ENCODE measurements at regions not wholly inside any gene's neighbourhood (a gene's known extent, or its start where the extent isn't known, plus 50 kb on each side); places are given as distances from the start of the nearest gene placed in this dataset.

GRCh38 chr4:137226221-137226620 is 306.1 kb downstream of the PCDH18 start:
- no TSS peak for BruUV-seq (replicated peaks)
- no peak overlapping the region for H3K4me3 ChIP-seq (ENCODE audit: insufficient read depth, low read depth, low read length)
- no peak overlapping the region for H2BK5ac ChIP-seq (ENCODE audit: low read depth, low read length, poor library complexity, severe bottlenecking)
- H3K9me1 ChIP-seq (ENCODE audit: insufficient read depth, low read length), result no peaks in the 10 kb centered on the region
- no peak overlapping the region for H3K4ac ChIP-seq (ENCODE audit: low read depth, low read length)
- H2BK120ac ChIP-seq (ENCODE audit: low read depth, low read length), result no peak overlapping the region
- DNase-seq (no peak), ATAC-seq (ENCODE audit: low read depth) (no peak)
- dilution Hi-C loops (cut with HindIII; ENCODE audit: low sequenced_read_pairs, unreplicated experiment) (no loop called here), in situ Hi-C loops (cut with MboI; ENCODE audit: low sequenced_read_pairs) (no loop called here), intact Hi-C loops (cut with micrococcal nuclease) (loop anchor here (5.0 kb wide), 1 partner anchor 306 kb away; the partner anchor contains the start of gene PCDH18)
- TF ChIP-seq POLR2A (IDR thresholded peaks at IDR 0.05; ENCODE audit: low read depth, low read length), result no peak
- no peak for TF ChIP-seq RFX5 (IDR thresholded peaks at IDR 0.05; ENCODE audit: low read depth, low read length)
- TF ChIP-seq ELK1 (IDR thresholded peaks at IDR 0.05; ENCODE audit: borderline replicate concordance, low read depth, low read length), result no peak
- no peak for TF ChIP-seq SMC3 (IDR thresholded peaks at IDR 0.05; ENCODE audit: low read depth, low read length)
- TF ChIP-seq BHLHE40 (IDR thresholded peaks at IDR 0.05; ENCODE audit: low read depth, low read length), result no peak
- no peak for TF ChIP-seq CHD1 (IDR thresholded peaks at IDR 0.05; ENCODE audit: low read depth, low read length)
- TF ChIP-seq NFE2L2 (IDR thresholded peaks at IDR 0.05; ENCODE audit: low read depth, low read length), result no peak
- no peak overlapping the region for H4K8ac ChIP-seq (ENCODE audit: low read depth in 2 of 2, low read length in 2 of 2)
- H2AFZ ChIP-seq (replicated peaks; ENCODE audit: low read length, poor library complexity), result no peak overlapping the region
- no peak overlapping the region for H3K56ac ChIP-seq (ENCODE audit: extremely low read depth, insufficient read depth, low read length)
- H3K4me1 ChIP-seq (ENCODE audit: control insufficient read depth, insufficient read depth, low read length), result no peaks in the 10 kb centered on the region
- H3K23ac ChIP-seq (ENCODE audit: low read depth, low read length), result no peak overlapping the region
- CTCF ChIA-PET, result interaction anchor here (0.6 kb wide), 1 partner anchor 101 kb away, joined by 3 read pairs; no protein-coding TSS in a partner anchor
- no peaks in the 10 kb centered on the region for H3K9me3 ChIP-seq (ENCODE audit: control insufficient read depth, insufficient read depth, low read length)
- H3K4me2 ChIP-seq (ENCODE audit: low read depth, low read length), result no peak overlapping the region; the same call in 1 of the 2 replicates
- no peak overlapping the region for H2BK20ac ChIP-seq (ENCODE audit: low read depth, low read length)
- no peak overlapping the region for H3K9ac ChIP-seq (ENCODE audit: low read depth, low read length)
- H4K20me1 ChIP-seq (ENCODE audit: insufficient read depth, low read length), result no peaks in the 10 kb centered on the region
- WGBS, 2 experiments (ENCODE audit: extremely low coverage in 2 of 2, insufficient read length in 1 of 2), result no CpG with 5 or more reads among the region's 2 CpGs
- H3K36me3 ChIP-seq (ENCODE audit: control insufficient read depth, insufficient read depth, low read length), result no peaks in the 10 kb centered on the region
- no peaks in the 10 kb centered on the region for H3K27me3 ChIP-seq (ENCODE audit: control insufficient read depth, insufficient read depth, low read length)
- no peak overlapping the region for H4K91ac ChIP-seq (ENCODE audit: insufficient read depth, low read depth, low read length)
- no peak overlapping the region for H3K14ac ChIP-seq (replicated peaks; ENCODE audit: low read depth, low read length)
- H2AK5ac ChIP-seq (ENCODE audit: low read depth, low read length), result no peak overlapping the region
- no peak overlapping the region for H2BK15ac ChIP-seq (ENCODE audit: low read depth, low read length)
- H3K18ac ChIP-seq (ENCODE audit: low read depth, low read length), result no peak overlapping the region
- no peaks in the 10 kb centered on the region for H3K79me1 ChIP-seq (ENCODE audit: low read depth in 1 of 2, low read length in 2 of 2)
- H2AK9ac ChIP-seq (replicated peaks; ENCODE audit: low read depth, low read length, poor library complexity), result no peak overlapping the region
- H3K27ac ChIP-seq (ENCODE audit: insufficient read depth, low read length), result no peak overlapping the region
- POLR2A ChIA-PET (ENCODE audit: unreplicated experiment), result no interaction called here
- no peak overlapping the region for H4K5ac ChIP-seq (ENCODE audit: low read depth, low read length)

Data from IMR-90 (cell line).